Vagina (tissue), 2 donors: ENCODE measurements at regions not wholly inside any gene's neighbourhood (a gene's known extent, or its start where the extent isn't known, plus 50 kb on each side); places are given as distances from the start of the nearest gene placed in this dataset.

ENCODE experiments used
- CTCF ChIP-seq, 3 experiments: fragments of 450-650 bp in 2 of 3; fragments of 200-600 bp in 1 of 3; sonication (generic) in 1 of 3; IDR thresholded peaks; one replicate each; pipeline ENCODE4 v1.5.1; 2017 to 2019; ENCODE audit warnings: antibody characterized with exemption in 3 of 3, mild to moderate bottlenecking in 2 of 3, moderate library complexity in 2 of 3
- POLR2A ChIP-seq, 2 donors: fragments of 450-650 bp; IDR thresholded peaks; one replicate each; pipeline ENCODE4 v1.6.1; 2017; ENCODE audit warnings: antibody characterized with exemption in 2 of 2, mild to moderate bottlenecking in 2 of 2, moderate library complexity in 2 of 2
- POLR2AphosphoS5 ChIP-seq, 2 donors: sonication (generic); formaldehyde crosslinking; IDR thresholded peaks; one replicate each; pipeline ENCODE4 v1.9.0; 2017; ENCODE audit warnings: antibody characterized with exemption in 2 of 2, mild to moderate bottlenecking in 2 of 2, low read depth in 1 of 2; ENCODE audit not compliant: insufficient read depth in 1 of 2

- TF ChIP-seq CTCF (IDR thresholded peaks at IDR 0.05) (no peak), POLR2A (IDR thresholded peaks at IDR 0.05) (no peak), POLR2AphosphoS5 (IDR thresholded peaks at IDR 0.05; ENCODE audit: insufficient read depth in 1 of 2, low read depth in 1 of 2) (no peak)
Measured at GRCh38 chr3:187458921-187459320, 90.7 kb downstream of the RTP4 start.
